KMS-11 (cell line): ENCODE measurements at regions not wholly inside any gene's neighbourhood (a gene's known extent, or its start where the extent isn't known, plus 50 kb on each side); places are given as distances from the start of the nearest gene placed in this dataset.
"Not testable (repeated sequence)": the region's sequence is repeated elsewhere in the genome, so short reads cannot be mapped to it uniquely, and the experiment has no call there.

Experiments used
- H2AFZ ChIP-seq: fragments of 200-600 bp; sonication (generic); 2 replicates; pipeline ENCODE4 v1.6.1; 2016; ENCODE audit warnings: antibody characterized with exemption, mixed run types, low read depth
- H3K27ac ChIP-seq: fragments of 200-600 bp; sonication (generic); 2 replicates; pipeline ENCODE4 v1.6.1; 2016; ENCODE audit warnings: mild to moderate bottlenecking, mixed run types
- H3K27me3 ChIP-seq: fragments of 200-600 bp; sonication (generic); 2 replicates; pipeline ENCODE4 v1.6.1; 2017; ENCODE audit warnings: mild to moderate bottlenecking, low read depth, mixed run types, moderate library complexity; ENCODE audit not compliant: insufficient read depth
- H3K36me3 ChIP-seq: fragments of 200-600 bp; sonication (generic); 2 replicates; pipeline ENCODE4 v1.6.1; 2017; ENCODE audit warnings: mild to moderate bottlenecking, mixed run types; ENCODE audit not compliant: insufficient read depth
- H3K4me1 ChIP-seq: fragments of 200-600 bp; sonication (generic); 2 replicates; pipeline ENCODE4 v1.6.1; 2016; ENCODE audit warnings: mild to moderate bottlenecking, low read depth, mixed run types; ENCODE audit not compliant: poor library complexity, severe bottlenecking
- H3K4me2 ChIP-seq: fragments of 200-600 bp; sonication (generic); 2 replicates; pipeline ENCODE4 v1.7.0; 2016; ENCODE audit warnings: mild to moderate bottlenecking, mixed run types
- H3K4me3 ChIP-seq: fragments of 200-600 bp; sonication (generic); IDR thresholded peaks from 2 replicates; pipeline ENCODE4 v1.6.1; 2017; ENCODE audit warnings: low read depth, low read length, mixed read lengths; ENCODE audit not compliant: insufficient read depth
- H3K79me2 ChIP-seq: fragments of 200-600 bp; sonication (generic); 2 replicates; pipeline ENCODE4 v1.6.1; 2016; ENCODE audit warnings: low read depth, mixed run types; ENCODE audit not compliant: insufficient read depth
- H3K9ac ChIP-seq: fragments of 200-600 bp; sonication (generic); 2 replicates; pipeline ENCODE4 v1.6.1; 2016; ENCODE audit warnings: mild to moderate bottlenecking, mixed run types
- H4K20me1 ChIP-seq: fragments of 200-600 bp; sonication (generic); 2 replicates; pipeline ENCODE4 v1.6.1; 2016; ENCODE audit warnings: mild to moderate bottlenecking, mixed run types; ENCODE audit not compliant: insufficient read depth
- TF ChIP-seq, protein P1 (sequence below): fragments of 200-600 bp; sonication (generic); conservative IDR thresholded peaks from 2 replicates; pipeline ENCODE4 v1.6.1; 2017; ENCODE audit warnings: low read depth, mild to moderate bottlenecking, antibody characterized with exemption, low read length, moderate library complexity, mixed read lengths

DNA sequence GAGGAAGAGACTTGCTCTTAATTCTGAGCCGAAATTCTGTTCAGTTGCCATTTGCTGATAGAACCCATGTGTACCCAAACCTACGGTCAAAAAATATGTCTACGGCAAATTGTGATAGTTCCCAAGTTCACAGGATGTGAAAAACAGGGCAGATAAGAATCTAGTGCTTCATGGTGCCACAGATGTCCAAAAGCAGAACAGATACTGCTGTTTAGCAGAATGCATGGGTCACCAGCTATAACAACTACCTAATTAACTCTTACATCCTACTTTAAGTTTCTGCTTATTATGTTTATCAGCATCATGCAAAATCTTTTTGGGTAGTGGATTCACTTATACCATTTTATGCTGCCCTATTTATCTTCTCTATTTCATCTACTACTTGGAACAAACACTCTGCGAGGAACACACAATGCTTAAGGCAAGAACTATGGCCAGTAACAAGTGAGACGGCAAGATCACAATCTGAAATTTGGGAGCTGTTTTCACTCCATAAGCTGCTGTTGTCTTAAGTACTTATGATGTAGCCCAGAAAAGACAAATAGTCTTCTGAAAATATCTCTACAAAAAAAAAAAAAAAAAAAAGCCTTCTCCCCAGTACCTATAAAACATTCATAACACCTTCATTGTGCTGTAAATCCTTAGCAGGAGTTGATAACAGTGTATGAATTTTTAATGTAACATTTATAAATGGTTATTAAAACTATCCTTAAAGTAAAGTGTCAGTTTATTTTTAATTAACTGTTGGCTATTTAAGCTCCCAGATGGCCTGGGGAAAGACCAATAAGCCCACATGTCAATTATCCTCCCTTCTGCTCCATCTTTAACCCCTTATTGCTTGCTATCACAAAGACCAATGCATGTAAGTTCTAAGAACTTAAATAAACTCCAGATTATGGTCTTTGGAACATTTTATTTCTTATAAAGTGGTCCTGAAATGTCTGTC lies 232.3 kb downstream of the TLR4 start:
- Histone ChIP-seq H3K79me2 (no peaks in the 10 kb centered on the region), H3K27me3 (no peaks in the 10 kb centered on the region), H3K9ac (no peak overlapping the region), H3K4me1 (peaks cover 5% of the 10 kb centered on the region), H3K36me3 (no peaks in the 10 kb centered on the region), H2AFZ (no peak overlapping the region), H4K20me1 (no peaks in the 10 kb centered on the region), H3K4me3 (no peak overlapping the region), H3K27ac (no peak overlapping the region), H3K4me2 (no peak overlapping the region)
- TF ChIP-seq, protein P1, sequence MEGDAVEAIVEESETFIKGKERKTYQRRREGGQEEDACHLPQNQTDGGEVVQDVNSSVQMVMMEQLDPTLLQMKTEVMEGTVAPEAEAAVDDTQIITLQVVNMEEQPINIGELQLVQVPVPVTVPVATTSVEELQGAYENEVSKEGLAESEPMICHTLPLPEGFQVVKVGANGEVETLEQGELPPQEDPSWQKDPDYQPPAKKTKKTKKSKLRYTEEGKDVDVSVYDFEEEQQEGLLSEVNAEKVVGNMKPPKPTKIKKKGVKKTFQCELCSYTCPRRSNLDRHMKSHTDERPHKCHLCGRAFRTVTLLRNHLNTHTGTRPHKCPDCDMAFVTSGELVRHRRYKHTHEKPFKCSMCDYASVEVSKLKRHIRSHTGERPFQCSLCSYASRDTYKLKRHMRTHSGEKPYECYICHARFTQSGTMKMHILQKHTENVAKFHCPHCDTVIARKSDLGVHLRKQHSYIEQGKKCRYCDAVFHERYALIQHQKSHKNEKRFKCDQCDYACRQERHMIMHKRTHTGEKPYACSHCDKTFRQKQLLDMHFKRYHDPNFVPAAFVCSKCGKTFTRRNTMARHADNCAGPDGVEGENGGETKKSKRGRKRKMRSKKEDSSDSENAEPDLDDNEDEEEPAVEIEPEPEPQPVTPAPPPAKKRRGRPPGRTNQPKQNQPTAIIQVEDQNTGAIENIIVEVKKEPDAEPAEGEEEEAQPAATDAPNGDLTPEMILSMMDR = no peak

DNA sequence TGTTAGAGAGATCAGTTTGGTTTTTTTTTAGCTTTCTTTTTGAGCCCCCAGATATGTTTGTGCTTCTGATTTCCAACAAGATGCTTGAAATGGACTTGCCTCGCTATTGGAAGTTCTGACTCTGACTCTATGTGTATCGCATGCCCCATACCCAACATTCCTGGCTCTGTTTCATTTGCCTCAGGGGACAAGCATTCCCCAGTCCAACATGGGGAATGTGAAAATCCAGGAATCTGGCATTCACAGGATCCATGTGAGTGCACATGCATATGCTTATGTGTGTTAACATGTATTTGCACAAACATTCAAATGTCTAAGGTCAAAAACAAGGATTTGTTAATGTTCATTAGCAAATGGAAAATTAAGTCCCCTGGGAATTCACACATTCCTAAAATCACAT lies 233.9 kb downstream of the TLR4 start:
- no peaks in the 10 kb centered on the region for H3K79me2 ChIP-seq
- H4K20me1 ChIP-seq = no peaks in the 10 kb centered on the region
- no peak overlapping the region for H3K4me2 ChIP-seq
- H3K36me3 ChIP-seq = no peaks in the 10 kb centered on the region
- TF ChIP-seq, protein P1 = no peak
- H3K27ac ChIP-seq = no peak overlapping the region
- H2AFZ ChIP-seq = no peak overlapping the region
- no peaks in the 10 kb centered on the region for H3K27me3 ChIP-seq
- H3K9ac ChIP-seq = no peak overlapping the region
- peaks cover 5% of the 10 kb centered on the region for H3K4me1 ChIP-seq
- no peak overlapping the region for H3K4me3 ChIP-seq

DNA sequence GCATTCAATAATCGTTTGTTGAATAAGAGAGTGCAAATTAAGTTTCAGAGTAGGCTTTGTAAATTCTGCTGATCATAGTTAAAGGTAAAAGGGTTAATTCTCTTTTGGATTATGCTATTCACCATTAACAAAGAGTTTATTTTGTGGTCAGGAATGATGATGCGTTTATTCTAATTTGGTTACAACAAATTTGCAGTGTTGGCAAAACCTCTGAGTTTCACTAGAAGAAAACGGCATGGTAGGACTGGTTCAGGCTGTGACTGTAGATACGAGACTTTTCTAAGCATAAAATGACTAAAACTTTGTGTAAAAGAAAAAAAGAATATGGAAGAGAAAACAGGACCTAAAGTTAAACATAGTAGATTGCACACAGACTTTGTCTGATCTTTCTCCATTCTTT lies 234.7 kb downstream of the TLR4 start:
- TF ChIP-seq, protein P1 = no peak
- H2AFZ ChIP-seq = no peak overlapping the region
- no peaks in the 10 kb centered on the region for H3K36me3 ChIP-seq
- H4K20me1 ChIP-seq = no peaks in the 10 kb centered on the region
- H3K4me2 ChIP-seq = no peak overlapping the region
- no peak overlapping the region for H3K9ac ChIP-seq
- H3K27ac ChIP-seq = no peak overlapping the region
- H3K4me3 ChIP-seq = no peak overlapping the region
- H3K4me1 ChIP-seq = peaks cover 5% of the 10 kb centered on the region
- no peaks in the 10 kb centered on the region for H3K27me3 ChIP-seq
- H3K79me2 ChIP-seq = no peaks in the 10 kb centered on the region

DNA sequence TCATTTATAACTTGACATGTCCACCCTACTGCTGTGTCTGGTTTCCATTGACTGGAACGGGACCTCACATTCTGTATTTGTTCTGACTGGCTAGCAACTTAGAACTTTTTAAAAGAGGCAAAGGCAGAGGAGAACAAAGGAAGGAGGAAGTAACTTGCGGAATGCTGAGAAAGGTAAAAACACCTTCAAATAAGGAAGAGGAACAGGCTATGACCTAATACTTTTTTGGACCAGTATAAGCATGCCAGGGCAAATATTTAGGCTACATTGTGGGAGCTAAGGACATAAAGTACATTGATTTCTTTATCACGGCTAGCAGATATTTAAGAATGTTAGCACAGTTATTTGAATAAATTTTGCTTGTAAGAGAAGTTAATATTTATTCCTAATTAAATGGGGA lies 240.5 kb downstream of the TLR4 start:
- H3K4me3 ChIP-seq, H3K79me2 ChIP-seq, H3K27me3 ChIP-seq, H3K27ac ChIP-seq, H3K9ac ChIP-seq, H3K4me1 ChIP-seq, H2AFZ ChIP-seq, H3K36me3 ChIP-seq, H3K4me2 ChIP-seq, H4K20me1 ChIP-seq: not testable (repeated sequence)

DNA sequence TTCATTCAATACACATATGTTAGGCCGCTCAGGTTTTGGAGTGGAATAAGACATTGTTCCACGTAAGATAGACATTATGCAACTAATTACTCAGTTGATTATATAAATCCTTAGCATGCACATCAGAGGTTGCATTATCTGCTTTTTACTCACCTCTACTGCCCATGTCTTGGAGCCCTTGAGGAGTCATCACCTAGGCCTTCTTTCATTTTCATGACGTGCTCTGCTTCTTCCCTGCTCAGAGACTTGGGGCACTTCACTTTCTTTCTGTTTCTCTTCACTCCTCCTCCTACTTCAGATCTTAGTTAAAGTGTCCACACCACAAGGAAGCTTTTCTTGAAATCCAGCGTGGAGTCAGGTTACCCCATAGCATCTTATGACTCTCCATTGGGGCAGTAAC lies 241.1 kb downstream of the TLR4 start:
- Histone ChIP-seq H3K4me1 (no peaks in the 10 kb centered on the region), H3K36me3 (no peaks in the 10 kb centered on the region), H3K9ac (no peak overlapping the region), H3K27me3 (no peaks in the 10 kb centered on the region), H3K79me2 (no peaks in the 10 kb centered on the region), H3K27ac (no peak overlapping the region), H4K20me1 (no peaks in the 10 kb centered on the region), H3K4me2 (no peak overlapping the region), H3K4me3 (no peak overlapping the region), H2AFZ (no peak overlapping the region)
- TF ChIP-seq, protein P1 = no peak
